ENCODE measurements at regions not wholly inside any gene's neighbourhood (a gene's known extent, or its start where the extent isn't known, plus 50 kb on each side); places are given as distances from the start of the nearest gene placed in this dataset.

GRCh38 chr7:67448271-67448670 lies 451.6 kb downstream of the TYW1 start:
- Histone ChIP-seq H3K4me1 (ENCODE audit: control insufficient read depth in 2 of 2, insufficient read depth in 2 of 2, low read length in 2 of 2) (no peaks in the 10 kb centered on the region), H3K27me3 (ENCODE audit: control insufficient read depth in 2 of 2, insufficient read depth in 1 of 2, low read length in 1 of 2) (no peaks in the 10 kb centered on the region), H3K36me3 (ENCODE audit: control insufficient read depth in 2 of 2, insufficient read depth in 2 of 2, low read length in 1 of 2) (no peaks in the 10 kb centered on the region), H3K4me3 (ENCODE audit: low read length in 2 of 2) (no peak overlapping the region), H3K9me3 (ENCODE audit: control insufficient read depth in 2 of 2, insufficient read depth in 1 of 2, low read length in 1 of 2) (peaks cover 0 to 1% of the 10 kb centered on the region in 2 donors), H3K27ac (ENCODE audit: low read depth in 1 of 2, low read length in 1 of 2) (no peak overlapping the region)
- 96% methylated on average over 1 of the region's 1 CpG for WGBS
- DNase-seq (ENCODE audit: low read depth in 6 of 9, low spot score in 9 of 9) = no peak

- no peaks in the 10 kb centered on the region for H3K36me3 ChIP-seq (ENCODE audit: control insufficient read depth in 2 of 2, insufficient read depth in 2 of 2, low read length in 1 of 2)
- no peak overlapping the region for H3K4me3 ChIP-seq (ENCODE audit: low read length in 2 of 2)
- no peaks in the 10 kb centered on the region for H3K9me3 ChIP-seq (ENCODE audit: control insufficient read depth in 2 of 2, insufficient read depth in 1 of 2, low read length in 1 of 2)
- no peaks in the 10 kb centered on the region for H3K27me3 ChIP-seq (ENCODE audit: control insufficient read depth in 2 of 2, insufficient read depth in 1 of 2, low read length in 1 of 2)
- H3K4me1 ChIP-seq (ENCODE audit: control insufficient read depth in 2 of 2, insufficient read depth in 2 of 2, low read length in 2 of 2) = no peaks in the 10 kb centered on the region
- no peak for DNase-seq (ENCODE audit: low read depth in 6 of 9, low spot score in 9 of 9)
- WGBS = 76% methylated on average over 3 of the region's 3 CpGs
- H3K27ac ChIP-seq (ENCODE audit: low read depth in 1 of 2, low read length in 1 of 2) = no peak overlapping the region
Observed at GRCh38 chr7:67450171-67450570, 453.5 kb downstream of the TYW1 start.

GRCh38 chr7:67451306-67451705 lies 454.7 kb downstream of the TYW1 start:
- no peaks in the 10 kb centered on the region for H3K4me1 ChIP-seq (ENCODE audit: control insufficient read depth in 2 of 2, insufficient read depth in 2 of 2, low read length in 2 of 2)
- DNase-seq (ENCODE audit: low read depth in 6 of 9, low spot score in 9 of 9) = no peak
- 76% methylated on average over 9 of the region's 9 CpGs for WGBS

GRCh38 chr7:67452516-67453026 lies 455.9 kb downstream of the TYW1 start:
- no peak for DNase-seq (ENCODE audit: low read depth in 6 of 9, low spot score in 9 of 9)
- Histone ChIP-seq H3K4me3 (ENCODE audit: low read length in 2 of 2) (no peak overlapping the region), H3K27me3 (ENCODE audit: control insufficient read depth in 2 of 2, insufficient read depth in 1 of 2, low read length in 1 of 2) (no peaks in the 10 kb centered on the region), H3K4me1 (ENCODE audit: control insufficient read depth in 2 of 2, insufficient read depth in 2 of 2, low read length in 2 of 2) (no peaks in the 10 kb centered on the region), H3K9me3 (ENCODE audit: control insufficient read depth in 2 of 2, insufficient read depth in 1 of 2, low read length in 1 of 2) (no peaks in the 10 kb centered on the region), H3K36me3 (ENCODE audit: control insufficient read depth in 2 of 2, insufficient read depth in 2 of 2, low read length in 1 of 2) (no peaks in the 10 kb centered on the region), H3K27ac (ENCODE audit: low read depth in 1 of 2, low read length in 1 of 2) (no peak overlapping the region)
- 98% methylated on average over 6 of the region's 6 CpGs for WGBS

More at GRCh38 chr7:67451306-67451705, 454.7 kb downstream of the TYW1 start:
- no peak overlapping the region for H3K27ac ChIP-seq (ENCODE audit: low read depth in 1 of 2, low read length in 1 of 2)
- H3K36me3 ChIP-seq (ENCODE audit: control insufficient read depth in 2 of 2, insufficient read depth in 2 of 2, low read length in 1 of 2) = no peaks in the 10 kb centered on the region
- no peaks in the 10 kb centered on the region for H3K9me3 ChIP-seq (ENCODE audit: control insufficient read depth in 2 of 2, insufficient read depth in 1 of 2, low read length in 1 of 2)
- H3K4me3 ChIP-seq (ENCODE audit: low read length in 2 of 2) = no peak overlapping the region
- no peaks in the 10 kb centered on the region for H3K27me3 ChIP-seq (ENCODE audit: control insufficient read depth in 2 of 2, insufficient read depth in 1 of 2, low read length in 1 of 2)

GRCh38 chr7:67453580-67454380 lies 457.1 kb downstream of the TYW1 start:
- Histone ChIP-seq H3K27me3 (ENCODE audit: control insufficient read depth in 2 of 2, insufficient read depth in 1 of 2, low read length in 1 of 2) (no peaks in the 10 kb centered on the region), H3K4me3 (ENCODE audit: low read length in 2 of 2) (no peak overlapping the region), H3K27ac (ENCODE audit: low read depth in 1 of 2, low read length in 1 of 2) (no peak overlapping the region), H3K36me3 (ENCODE audit: control insufficient read depth in 2 of 2, insufficient read depth in 2 of 2, low read length in 1 of 2) (no peaks in the 10 kb centered on the region), H3K4me1 (ENCODE audit: control insufficient read depth in 2 of 2, insufficient read depth in 2 of 2, low read length in 2 of 2) (no peaks in the 10 kb centered on the region), H3K9me3 (ENCODE audit: control insufficient read depth in 2 of 2, insufficient read depth in 1 of 2, low read length in 1 of 2) (no peaks in the 10 kb centered on the region)
- no peak for DNase-seq (ENCODE audit: low read depth in 6 of 9, low spot score in 9 of 9)
- 50% methylated on average over 16 of the region's 16 CpGs for WGBS

GRCh38 chr7:67455508-67455907 lies 458.9 kb downstream of the TYW1 start:
- Histone ChIP-seq H3K27ac (ENCODE audit: low read depth in 1 of 2, low read length in 1 of 2) (no peak overlapping the region), H3K36me3 (ENCODE audit: control insufficient read depth in 2 of 2, insufficient read depth in 2 of 2, low read length in 1 of 2) (no peaks in the 10 kb centered on the region), H3K4me1 (ENCODE audit: control insufficient read depth in 2 of 2, insufficient read depth in 2 of 2, low read length in 2 of 2) (no peaks in the 10 kb centered on the region), H3K4me3 (ENCODE audit: low read length in 2 of 2) (no peak overlapping the region), H3K27me3 (ENCODE audit: control insufficient read depth in 2 of 2, insufficient read depth in 1 of 2, low read length in 1 of 2) (no peaks in the 10 kb centered on the region), H3K9me3 (ENCODE audit: control insufficient read depth in 2 of 2, insufficient read depth in 1 of 2, low read length in 1 of 2) (no peaks in the 10 kb centered on the region)
- DNase-seq (ENCODE audit: low read depth in 6 of 9, low spot score in 9 of 9) = no peak
- 70% methylated on average over 1 of the region's 1 CpG for WGBS

GRCh38 chr7:67462781-67463191 lies 466.2 kb downstream of the TYW1 start:
- Histone ChIP-seq H3K4me1 (ENCODE audit: control insufficient read depth in 2 of 2, insufficient read depth in 2 of 2, low read length in 2 of 2) (no peaks in the 10 kb centered on the region), H3K27ac (ENCODE audit: low read depth in 1 of 2, low read length in 1 of 2) (no peak overlapping the region), H3K4me3 (ENCODE audit: low read length in 2 of 2) (no peak overlapping the region), H3K36me3 (ENCODE audit: control insufficient read depth in 2 of 2, insufficient read depth in 2 of 2, low read length in 1 of 2) (no peaks in the 10 kb centered on the region), H3K27me3 (ENCODE audit: control insufficient read depth in 2 of 2, insufficient read depth in 1 of 2, low read length in 1 of 2) (no peaks in the 10 kb centered on the region), H3K9me3 (ENCODE audit: control insufficient read depth in 2 of 2, insufficient read depth in 1 of 2, low read length in 1 of 2) (peaks cover 2 to 3% of the 10 kb centered on the region in 2 donors)
- no peak for DNase-seq (ENCODE audit: low read depth in 6 of 9, low spot score in 9 of 9)
- 40% methylated on average over 9 of the region's 9 CpGs for WGBS

- 87% methylated on average over 1 of the region's 1 CpG for WGBS
- Histone ChIP-seq H3K4me1 (ENCODE audit: control insufficient read depth in 2 of 2, insufficient read depth in 2 of 2, low read length in 2 of 2) (no peaks in the 10 kb centered on the region), H3K27ac (ENCODE audit: low read depth in 1 of 2, low read length in 1 of 2) (no peak overlapping the region), H3K36me3 (ENCODE audit: control insufficient read depth in 2 of 2, insufficient read depth in 2 of 2, low read length in 1 of 2) (no peaks in the 10 kb centered on the region), H3K4me3 (ENCODE audit: low read length in 2 of 2) (no peak overlapping the region), H3K9me3 (ENCODE audit: control insufficient read depth in 2 of 2, insufficient read depth in 1 of 2, low read length in 1 of 2) (peaks cover 2 to 3% of the 10 kb centered on the region in 2 donors), H3K27me3 (ENCODE audit: control insufficient read depth in 2 of 2, insufficient read depth in 1 of 2, low read length in 1 of 2) (no peaks in the 10 kb centered on the region)
- DNase-seq (ENCODE audit: low read depth in 6 of 9, low spot score in 9 of 9) = no peak
Observed at GRCh38 chr7:67463316-67463715, 466.7 kb downstream of the TYW1 start.

GRCh38 chr7:67463983-67464382 lies 467.4 kb downstream of the TYW1 start:
- Histone ChIP-seq H3K9me3 (ENCODE audit: control insufficient read depth in 2 of 2, insufficient read depth in 1 of 2, low read length in 1 of 2) (peaks cover 2 to 3% of the 10 kb centered on the region in 2 donors), H3K36me3 (ENCODE audit: control insufficient read depth in 2 of 2, insufficient read depth in 2 of 2, low read length in 1 of 2) (no peaks in the 10 kb centered on the region), H3K27me3 (ENCODE audit: control insufficient read depth in 2 of 2, insufficient read depth in 1 of 2, low read length in 1 of 2) (no peaks in the 10 kb centered on the region), H3K4me1 (ENCODE audit: control insufficient read depth in 2 of 2, insufficient read depth in 2 of 2, low read length in 2 of 2) (no peaks in the 10 kb centered on the region), H3K4me3 (ENCODE audit: low read length in 2 of 2) (no peak overlapping the region), H3K27ac (ENCODE audit: low read depth in 1 of 2, low read length in 1 of 2) (no peak overlapping the region)
- DNase-seq (ENCODE audit: low read depth in 6 of 9, low spot score in 9 of 9) = no peak
- WGBS = 92% methylated on average over 1 of the region's 1 CpG

Measured in thymus (tissue), 11 donors.